ENCODE measurements at regions not wholly inside any gene's neighbourhood (a gene's known extent, or its start where the extent isn't known, plus 50 kb on each side); places are given as distances from the start of the nearest gene placed in this dataset.
"Not testable (repeated sequence)": the region's sequence is repeated elsewhere in the genome, so short reads cannot be mapped to it uniquely, and the experiment has no call there.

DNA sequence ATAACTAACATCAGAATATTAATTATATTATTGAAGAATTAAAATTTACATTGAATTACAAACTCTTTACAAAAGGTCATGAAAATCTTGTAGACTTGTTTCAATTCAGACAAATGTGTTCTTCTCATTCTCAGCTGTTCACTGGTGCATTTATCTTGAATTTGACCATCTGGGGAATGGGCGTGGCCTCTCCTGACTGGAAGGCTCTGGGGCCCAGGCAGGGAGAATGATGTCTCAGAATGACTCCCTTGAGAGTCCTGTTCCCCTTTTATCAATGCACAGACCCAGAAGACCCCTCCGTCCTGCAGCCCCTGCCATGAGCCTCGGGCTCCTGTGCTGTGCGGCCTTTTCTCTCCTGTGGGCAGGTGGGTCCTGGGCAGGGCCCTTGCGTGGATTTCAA is 242.2 kb upstream of the PRSS1 start:
- in situ Hi-C loops (cut with HindIII; ENCODE audit: low sequenced_read_pairs) = not testable (repeated sequence)

DNA sequence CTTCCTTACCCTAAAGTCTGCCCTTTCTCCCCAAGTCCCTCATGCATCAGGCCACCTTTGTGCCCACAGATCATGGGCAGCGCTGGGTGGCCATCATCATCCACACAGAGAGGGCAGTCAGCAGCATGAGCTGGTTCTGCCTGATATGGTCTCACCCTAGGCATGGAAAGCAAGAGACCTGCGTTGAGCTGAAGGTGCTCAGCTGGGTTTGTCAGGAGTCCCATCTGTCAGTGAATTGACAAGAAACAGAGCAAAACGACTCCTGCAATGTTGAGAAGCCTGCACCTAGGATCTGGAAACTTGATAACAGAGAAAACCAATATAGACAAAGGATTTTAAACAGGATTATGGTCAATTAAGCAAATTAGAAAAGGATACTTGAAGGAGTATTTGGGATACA is 242.7 kb upstream of the PRSS1 start:
- in situ Hi-C loops (cut with HindIII; ENCODE audit: low sequenced_read_pairs) = no loop called here

DNA sequence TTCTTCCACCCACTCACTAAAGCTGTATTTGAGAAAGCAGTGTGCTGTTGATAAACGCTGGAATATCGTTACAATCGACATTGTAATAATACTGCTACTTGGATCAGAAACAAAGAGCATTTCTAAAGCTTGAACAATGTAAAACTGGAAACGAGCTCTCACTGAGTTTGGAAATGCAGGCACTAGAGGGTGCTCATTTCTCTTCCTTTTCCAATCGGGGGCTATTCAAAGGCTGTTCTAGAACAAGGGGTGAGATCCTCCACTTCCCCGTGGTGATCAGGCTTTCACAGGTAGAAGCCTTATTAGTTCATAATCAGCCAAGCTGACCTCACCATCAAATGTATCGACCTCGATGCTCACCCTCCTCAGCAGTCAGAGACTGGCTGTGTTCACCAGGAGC is 245.3 kb upstream of the PRSS1 start:
- in situ Hi-C loops (cut with HindIII; ENCODE audit: low sequenced_read_pairs) = not testable (repeated sequence)

DNA sequence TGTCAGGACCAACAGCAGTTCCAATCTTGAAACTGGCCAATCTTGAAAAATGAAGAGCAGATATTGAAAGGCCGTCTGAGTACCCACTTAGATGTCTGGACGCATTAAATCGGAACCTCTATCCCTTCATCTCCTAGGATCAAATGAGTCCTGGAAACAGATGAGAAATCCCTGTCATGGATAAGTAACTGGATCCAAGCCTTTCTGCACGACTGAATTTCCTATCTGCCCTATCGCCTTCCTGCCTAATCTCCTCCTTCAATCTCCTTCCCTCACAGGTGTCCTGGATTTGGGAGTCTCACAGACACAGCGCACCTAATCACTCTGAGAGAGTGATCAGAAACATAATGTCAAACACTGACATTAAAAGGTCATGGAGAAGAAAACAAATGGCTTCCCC is 245.2 kb upstream of the PRSS58 start:
- in situ Hi-C loops (cut with HindIII; ENCODE audit: low sequenced_read_pairs) = no loop called here

DNA sequence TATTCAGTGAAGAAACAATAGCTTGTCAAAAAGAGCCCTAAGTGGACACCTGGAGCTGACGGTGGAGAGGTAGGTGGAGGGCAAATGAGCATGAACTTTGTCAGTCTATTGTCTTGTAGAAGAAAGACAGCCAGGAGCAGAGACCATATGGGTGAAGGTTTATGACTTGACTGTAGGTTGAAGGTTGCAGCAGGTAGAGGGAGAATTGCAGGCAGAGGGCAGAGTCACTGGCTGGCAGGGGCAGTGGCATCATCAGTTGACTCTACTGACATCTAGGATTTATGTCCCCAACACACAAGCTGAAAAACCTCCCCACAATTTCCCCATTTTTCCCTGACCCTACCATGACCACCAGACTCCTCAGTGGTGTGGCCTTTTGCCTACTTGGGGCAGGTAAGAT is 243.6 kb upstream of the PRSS58 start:
- in situ Hi-C loops (cut with HindIII; ENCODE audit: low sequenced_read_pairs) = no loop called here

DNA sequence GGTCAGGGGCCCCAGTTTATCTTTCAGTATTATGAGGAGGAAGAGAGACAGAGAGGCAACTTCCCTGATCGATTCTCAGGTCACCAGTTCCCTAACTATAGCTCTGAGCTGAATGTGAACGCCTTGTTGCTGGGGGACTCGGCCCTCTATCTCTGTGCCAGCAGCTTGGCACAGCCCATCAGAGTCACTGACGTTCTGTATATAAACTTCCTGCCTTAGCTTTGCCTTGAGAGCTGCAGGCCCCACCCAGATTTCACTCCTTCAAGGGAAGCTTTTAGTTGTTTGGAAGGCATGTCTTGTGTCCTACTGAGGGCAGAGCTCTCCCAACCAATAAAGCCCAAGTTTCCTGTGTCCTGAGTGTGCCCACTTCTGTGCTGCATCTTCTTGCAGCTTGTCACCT is 242.5 kb upstream of the PRSS58 start:
- in situ Hi-C loops (cut with HindIII; ENCODE audit: low sequenced_read_pairs) = no loop called here

DNA sequence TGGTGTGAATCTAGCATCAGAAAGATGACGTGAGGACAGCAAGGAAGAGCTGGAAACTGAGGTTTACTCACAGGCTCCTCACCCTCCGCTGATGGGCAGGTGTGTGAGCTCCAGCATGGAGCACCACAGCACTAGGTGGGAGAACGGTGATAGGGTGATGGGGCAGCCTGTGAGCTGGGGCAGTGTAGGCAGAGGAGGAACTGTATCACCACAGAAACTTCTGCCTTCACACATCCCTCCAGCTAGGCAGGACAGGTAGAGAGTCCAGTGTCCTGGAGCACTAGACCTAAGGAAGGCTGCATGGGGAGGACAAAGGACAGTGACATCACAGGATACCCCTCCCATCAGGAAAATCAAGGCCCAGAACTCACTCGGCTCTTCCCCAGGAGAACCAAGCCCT is 241.8 kb upstream of the PRSS58 start:
- in situ Hi-C loops (cut with HindIII; ENCODE audit: low sequenced_read_pairs) = no loop called here

DNA sequence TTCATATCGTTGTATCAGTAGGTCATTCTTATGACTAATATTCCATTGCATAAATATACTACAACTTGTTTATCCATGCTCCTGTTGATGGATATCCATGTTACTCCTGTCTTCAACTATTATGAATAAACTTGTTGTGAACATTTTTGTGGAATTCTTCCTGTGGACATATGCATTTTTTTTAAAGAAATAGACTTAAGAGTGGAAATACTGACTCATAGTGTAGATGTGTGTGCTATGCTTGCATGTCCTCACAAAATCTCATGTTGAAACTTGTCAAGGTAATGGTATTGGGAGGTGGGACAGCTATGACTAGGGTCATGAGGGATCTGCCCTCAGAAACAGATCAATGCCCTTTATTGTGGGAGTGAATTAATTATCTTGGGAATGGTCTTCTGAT is 240.5 kb upstream of the PRSS58 start:
- in situ Hi-C loops (cut with HindIII; ENCODE audit: low sequenced_read_pairs) = no loop called here

DNA sequence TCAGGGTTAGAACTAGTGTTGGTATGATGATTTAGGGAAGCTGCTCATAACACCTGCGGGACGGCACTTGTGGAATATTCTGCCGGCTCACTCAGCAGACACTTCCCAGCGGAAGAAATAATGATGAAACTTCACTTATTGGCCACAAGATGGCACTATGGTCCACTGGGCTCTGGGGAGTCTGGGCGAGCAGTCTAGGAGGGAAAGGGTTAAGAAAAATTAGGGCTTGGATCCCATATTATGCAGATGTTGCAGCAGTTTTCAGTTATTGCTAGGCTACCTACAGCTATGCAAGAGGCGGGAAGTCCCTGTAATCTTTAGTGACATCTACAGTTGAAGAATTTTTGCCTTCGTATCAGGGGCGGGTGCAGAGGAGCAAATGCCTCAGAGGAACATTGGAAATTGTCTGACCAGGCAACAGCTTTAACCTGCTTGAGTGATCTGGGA is 238.7 kb upstream of the PRSS58 start:
- in situ Hi-C loops (cut with HindIII; ENCODE audit: low sequenced_read_pairs) = no loop called here

DNA sequence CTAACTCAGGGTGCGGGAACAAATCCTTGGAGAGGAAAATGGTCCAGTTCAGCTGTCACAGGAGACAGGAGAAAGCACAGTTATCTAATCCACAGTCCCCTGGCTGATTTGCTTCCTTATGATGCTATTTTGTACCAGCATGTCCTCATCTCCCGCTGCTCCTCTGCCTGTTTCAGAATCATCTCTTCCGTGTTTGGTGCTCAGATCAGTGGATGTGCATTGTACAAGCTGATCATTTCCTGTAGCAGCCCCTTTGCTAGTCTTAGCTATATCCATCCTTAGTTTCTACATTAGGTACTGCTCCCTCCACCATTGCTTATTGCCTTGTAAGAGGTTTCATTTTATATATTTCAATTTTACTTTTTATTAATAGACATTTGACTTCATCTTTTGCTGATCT is 238.0 kb upstream of the PRSS58 start:
- in situ Hi-C loops (cut with HindIII; ENCODE audit: low sequenced_read_pairs) = not testable (repeated sequence)

DNA sequence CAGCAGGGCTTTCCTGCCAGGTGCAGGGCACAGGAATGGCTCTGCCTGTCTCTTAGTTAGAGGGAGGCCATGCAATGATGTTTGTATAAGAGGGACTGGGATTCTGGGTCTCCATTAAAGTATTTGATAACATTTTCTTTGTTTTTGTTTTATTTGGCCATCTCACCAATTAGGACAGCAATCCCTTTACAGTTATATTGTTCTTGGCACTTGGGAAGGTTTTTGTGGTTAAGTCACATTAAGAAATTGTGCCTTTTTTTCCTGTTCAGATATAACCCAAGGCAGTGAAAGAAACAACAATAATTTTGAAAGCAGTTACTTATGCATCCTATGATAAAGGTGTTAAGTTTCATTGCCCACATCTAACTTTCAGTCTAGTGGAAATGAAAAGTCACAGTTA is 237.4 kb upstream of the PRSS58 start:
- in situ Hi-C loops (cut with HindIII; ENCODE audit: low sequenced_read_pairs) = not testable (repeated sequence)

DNA sequence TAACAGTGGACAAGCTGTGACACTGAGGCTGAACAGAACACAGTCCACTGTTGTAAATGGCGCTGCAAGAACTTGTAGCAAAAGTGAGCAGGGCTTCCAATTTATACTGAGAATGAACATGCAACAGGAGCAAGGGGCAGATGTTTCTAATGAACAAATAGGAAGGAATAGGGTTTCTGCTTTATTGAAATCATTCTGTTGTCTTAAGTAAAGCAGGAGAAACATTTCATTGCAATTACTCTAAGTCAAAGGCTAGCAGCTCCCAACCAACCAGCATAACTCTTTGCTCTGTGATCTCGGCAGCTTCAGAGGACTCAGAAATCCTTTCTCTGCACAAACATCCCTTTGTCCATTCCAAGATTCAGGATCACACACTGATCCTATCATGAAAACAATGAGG is 236.2 kb upstream of the PRSS58 start:
- in situ Hi-C loops (cut with HindIII; ENCODE audit: low sequenced_read_pairs) = no loop called here

DNA sequence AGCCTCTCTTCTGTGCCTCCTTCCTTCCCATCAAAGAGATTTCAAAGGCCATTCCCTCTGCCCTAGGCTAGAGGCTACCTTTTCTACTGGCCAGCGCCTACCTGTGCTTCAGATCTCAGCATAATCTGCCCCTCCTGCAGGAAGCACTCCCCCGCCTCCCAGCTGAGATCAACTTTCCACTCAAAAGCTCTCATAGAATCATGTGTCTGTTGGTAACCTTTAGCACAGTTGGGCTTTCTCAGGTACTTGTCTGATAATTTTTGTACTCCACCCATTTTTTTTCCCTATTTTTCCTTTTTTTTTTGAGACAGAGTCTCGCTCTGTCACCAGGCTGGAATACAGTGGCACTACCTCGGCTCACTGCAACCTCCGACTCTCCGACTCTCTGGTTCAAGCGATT is 231.0 kb upstream of the PRSS58 start:
- in situ Hi-C loops (cut with HindIII; ENCODE audit: low sequenced_read_pairs) = no loop called here

DNA sequence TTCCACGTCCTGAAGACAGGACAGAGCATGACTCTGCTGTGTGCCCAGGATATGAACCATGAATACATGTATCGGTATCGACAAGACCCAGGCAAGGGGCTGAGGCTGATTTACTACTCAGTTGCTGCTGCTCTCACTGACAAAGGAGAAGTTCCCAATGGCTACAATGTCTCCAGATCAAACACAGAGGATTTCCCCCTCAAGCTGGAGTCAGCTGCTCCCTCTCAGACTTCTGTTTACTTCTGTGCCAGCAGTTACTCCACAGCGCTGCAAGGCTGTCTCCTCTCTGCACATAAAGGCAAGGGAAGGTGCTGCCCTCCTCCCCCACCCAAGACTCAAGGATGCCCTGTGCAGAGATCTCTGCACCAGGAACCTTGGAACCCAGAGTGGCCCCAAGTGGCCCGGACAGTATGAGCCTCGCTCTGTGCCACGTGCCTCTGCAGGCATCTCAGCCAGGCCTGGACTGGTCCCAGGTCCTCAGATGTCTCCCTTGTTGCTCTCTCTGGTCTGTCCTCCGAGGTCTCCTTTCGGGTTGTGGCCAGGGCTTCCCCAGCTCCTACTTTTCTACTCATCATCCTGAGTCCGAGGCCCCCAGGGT is 230.3 kb upstream of the PRSS58 start:
- in situ Hi-C loops (cut with HindIII; ENCODE audit: low sequenced_read_pairs) = no loop called here

DNA sequence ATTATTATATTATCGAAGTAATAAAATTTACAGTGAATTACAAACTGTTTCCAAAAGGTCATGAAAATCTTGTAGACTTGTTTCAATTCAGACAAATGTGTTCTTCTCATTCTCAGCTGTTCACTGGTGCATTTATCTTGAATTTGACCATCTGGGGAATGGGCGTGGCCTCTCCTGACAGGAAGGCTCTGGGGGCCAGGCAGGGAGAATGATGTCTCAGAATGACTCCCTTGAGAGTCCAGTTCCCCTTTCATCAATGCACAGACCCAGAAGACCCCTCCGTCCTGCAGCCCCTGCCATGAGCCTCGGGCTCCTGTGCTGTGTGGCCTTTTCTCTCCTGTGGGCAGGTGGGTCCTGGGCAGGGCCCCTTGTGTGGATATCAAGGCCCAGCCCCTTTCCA is 229.7 kb upstream of the PRSS58 start:
- in situ Hi-C loops (cut with HindIII; ENCODE audit: low sequenced_read_pairs) = not testable (repeated sequence)

DNA sequence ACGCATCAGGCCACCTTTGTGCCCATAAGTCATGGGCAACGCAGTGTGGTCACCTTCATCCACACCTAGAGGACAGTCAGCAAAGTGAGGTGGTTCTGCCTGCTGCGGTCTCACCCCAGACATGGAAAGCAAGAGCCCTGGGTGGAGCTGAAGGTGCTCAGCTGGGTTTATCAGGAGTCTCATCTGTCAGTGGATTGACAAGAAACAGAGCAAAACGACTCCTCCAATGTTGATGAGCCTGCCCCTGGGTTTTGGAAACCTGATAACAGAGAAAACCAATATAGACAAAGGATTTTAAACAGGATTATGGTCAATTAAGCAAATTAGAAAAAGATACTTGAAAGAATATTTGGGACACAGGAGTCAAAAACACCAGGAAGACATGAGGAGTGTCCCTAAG is 229.3 kb upstream of the PRSS58 start:
- in situ Hi-C loops (cut with HindIII; ENCODE audit: low sequenced_read_pairs) = no loop called here

DNA sequence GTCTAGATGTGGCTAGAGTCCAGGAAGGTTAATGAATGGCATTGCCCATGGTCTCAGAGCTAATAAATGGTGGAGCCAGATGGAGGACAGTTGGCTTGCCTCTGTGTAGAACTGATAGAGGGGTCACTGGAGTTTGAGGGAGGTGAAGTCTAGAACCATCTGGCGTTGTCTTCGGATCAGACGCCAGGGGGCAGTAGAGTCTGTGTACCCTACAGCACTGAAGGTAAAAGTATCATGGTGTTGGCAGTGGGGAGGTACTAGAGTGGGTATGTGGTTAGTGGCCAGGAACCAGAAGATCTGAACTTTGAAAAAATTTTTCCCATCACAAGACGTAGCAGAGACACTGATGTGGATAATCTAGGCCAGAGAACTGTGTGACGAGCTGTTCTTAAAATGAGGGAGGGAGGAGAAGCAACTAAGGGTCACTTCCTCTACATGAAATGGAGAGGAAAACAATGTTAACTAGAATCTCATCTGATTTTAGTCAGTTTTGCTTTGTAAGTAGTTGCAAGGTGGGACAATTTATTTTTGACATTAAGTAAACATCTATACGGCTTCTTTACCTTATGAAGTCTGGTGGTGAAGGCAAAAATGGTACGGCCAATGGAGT is 227.9 kb upstream of the PRSS58 start:
- in situ Hi-C loops (cut with HindIII; ENCODE audit: low sequenced_read_pairs) = no loop called here

DNA sequence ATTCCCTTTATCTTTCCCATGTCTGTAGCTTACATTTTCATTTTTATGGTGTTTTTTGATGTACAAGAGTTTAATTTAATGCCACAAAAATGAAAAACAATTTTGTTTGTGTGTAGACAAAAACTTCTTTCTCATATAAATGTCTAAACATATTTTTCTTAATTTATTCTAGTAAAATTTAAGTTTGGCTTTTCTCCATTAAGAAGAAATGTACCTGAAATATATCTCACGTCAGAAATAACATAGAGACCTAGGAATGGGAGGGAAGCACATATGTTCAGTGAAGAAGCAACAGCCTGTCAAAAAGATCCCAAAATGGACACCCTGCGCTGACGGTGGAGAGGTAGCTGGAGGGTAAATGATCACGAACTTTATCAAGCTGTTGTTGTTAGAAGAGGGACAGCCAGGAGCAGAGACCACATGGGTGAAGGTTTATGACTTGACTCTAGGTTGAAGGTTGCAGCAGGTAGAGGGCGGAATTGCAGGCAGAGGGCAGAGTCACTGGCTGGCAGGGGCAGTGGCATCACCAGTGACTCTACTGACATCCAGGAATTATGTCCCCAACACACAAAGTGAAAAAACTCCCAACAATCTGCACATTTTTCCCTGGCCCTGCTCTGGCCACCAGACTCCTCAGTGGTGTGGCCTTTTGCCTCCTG is 225.9 kb upstream of the PRSS58 start:
- in situ Hi-C loops (cut with HindIII; ENCODE audit: low sequenced_read_pairs) = no loop called here

DNA sequence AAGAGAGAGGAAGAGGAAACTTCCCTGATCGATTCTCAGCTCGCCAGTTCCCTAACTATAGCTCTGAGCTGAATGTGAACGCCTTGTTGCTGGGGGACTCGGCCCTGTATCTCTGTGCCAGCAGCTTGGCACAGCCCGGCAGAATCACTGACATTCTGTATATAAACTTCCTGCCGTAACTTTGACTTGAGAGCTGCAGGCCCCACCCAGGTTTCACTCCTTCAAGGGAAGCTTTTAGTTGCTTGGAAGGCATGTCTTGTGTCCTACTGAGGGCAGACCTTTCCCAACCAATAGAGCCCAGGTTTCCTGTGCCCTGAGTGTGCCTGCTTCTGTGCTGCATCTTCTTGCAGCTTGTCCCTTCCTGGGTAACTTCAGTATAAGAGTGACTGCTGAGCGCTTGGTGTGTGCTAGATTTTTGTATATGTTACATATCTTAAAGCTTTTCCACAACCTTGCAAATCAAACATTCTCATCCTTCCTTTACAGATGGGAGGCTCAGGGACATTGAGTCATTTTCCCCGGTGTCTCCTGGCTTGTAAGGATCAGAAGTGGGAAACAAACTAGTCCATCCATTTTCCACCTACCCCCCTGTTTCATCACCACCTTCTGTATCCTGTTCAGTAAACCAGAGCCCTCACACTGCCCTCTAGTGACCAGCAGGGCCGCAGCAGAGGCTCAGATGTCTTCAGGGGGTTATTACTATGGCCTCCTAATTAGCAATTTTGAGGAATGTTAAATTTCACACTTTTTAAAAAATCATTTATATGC is 225.2 kb upstream of the PRSS58 start:
- in situ Hi-C loops (cut with HindIII; ENCODE audit: low sequenced_read_pairs) = no loop called here

DNA sequence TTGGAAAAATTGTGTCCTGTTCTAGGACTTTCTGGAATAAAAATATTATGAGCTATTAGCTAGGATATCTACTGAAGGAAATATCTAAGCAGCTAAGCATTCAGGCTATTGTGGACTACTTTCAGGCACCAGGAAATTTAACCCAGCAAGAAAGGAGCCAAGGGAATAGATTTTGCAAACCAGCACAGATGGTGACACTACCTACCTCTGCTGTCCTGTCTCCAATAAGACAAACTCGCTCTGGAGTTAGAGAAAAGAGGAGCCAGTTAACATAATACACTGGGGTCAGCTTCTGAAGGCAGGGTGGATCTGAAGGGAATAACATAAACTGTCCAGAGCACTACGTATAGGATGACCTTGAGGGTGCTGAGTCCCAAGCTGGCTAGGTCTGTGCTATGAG is 223.7 kb upstream of the PRSS58 start:
- in situ Hi-C loops (cut with HindIII; ENCODE audit: low sequenced_read_pairs) = no loop called here

DNA sequence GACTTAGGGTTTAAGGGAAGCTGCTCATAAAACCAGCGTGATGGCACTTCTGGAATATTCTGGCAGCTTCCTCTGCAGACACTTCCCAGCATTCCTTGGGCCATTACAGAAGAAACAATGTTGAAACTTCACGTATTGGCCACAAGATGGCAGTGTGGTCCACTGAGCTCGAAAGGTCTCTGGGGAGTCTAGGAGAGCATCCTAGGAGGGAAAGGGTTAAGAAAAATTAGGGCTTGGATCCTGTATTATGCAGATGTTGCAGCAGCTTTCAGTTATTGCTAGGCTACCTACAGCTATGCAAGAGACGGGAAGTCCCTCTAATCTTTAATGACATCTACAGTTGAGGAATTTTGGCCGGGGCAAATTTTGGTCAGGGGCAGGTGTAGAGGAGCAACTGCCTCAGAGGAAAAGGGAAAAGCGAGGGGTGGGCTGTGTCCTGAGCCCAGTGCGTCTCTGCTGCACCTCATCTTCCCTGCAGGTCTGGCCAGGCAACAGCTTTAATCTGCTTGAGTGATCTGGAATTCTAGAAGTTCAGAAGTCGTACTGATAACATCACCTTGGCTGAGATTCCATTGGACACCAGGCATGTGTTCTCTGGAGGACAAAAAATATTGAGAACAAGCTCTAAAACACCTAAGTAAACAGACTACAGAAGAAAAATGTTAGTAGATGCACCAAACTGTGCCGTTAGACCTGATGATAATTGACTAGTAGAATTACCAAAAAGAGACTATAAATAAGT is 220.8 kb upstream of the PRSS58 start:
- in situ Hi-C loops (cut with HindIII; ENCODE audit: low sequenced_read_pairs) = no loop called here
